NT2/D1 (cell line): ENCODE measurements at regions not wholly inside any gene's neighbourhood (a gene's known extent, or its start where the extent isn't known, plus 50 kb on each side); places are given as distances from the start of the nearest gene placed in this dataset.

ENCODE experiments used
- SUZ12 ChIP-seq: IDR thresholded peaks from 2 replicates; pipeline ENCODE4 v1.6.1; 2011; ENCODE audit not compliant: insufficient read length, insufficient read depth; ENCODE audit errors: extremely low read depth
- YY1 ChIP-seq: IDR thresholded peaks from 2 replicates; pipeline ENCODE4 v1.6.1; 2011; ENCODE audit not compliant: insufficient read length, insufficient read depth
- ZNF274 ChIP-seq: IDR thresholded peaks from 2 replicates; pipeline ENCODE4 v1.6.1; 2011; ENCODE audit warnings: mild to moderate bottlenecking, low read depth, low read length

GRCh38 chr1:221336126-221336525, 405.8 kb downstream of the DUSP10 start:
- no peak for TF ChIP-seq YY1
- TF ChIP-seq ZNF274 = no peak
- TF ChIP-seq SUZ12 = no peak
